ENCODE measurements at regions not wholly inside any gene's neighbourhood (a gene's known extent, or its start where the extent isn't known, plus 50 kb on each side); places are given as distances from the start of the nearest gene placed in this dataset.

DNA sequence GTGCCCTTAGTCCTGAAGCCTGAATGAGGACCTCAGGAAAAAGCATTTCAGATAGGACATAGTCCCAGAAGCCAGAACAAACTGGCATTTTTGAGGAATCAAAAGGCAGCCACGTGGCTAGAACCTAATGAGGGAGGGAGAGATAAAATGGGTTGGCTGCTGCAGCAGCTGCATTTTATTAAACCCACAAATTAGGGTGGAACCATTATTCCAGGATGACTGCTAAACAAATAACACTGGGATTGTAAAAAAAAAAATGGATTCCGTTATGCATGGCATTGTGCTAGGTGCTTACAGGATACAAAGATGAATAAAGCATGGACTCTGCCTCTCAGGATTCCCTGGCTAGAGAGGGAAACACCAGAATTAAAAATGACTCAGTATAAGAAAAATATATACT is 141.5 kb downstream of the SATB1 start:
- TF ChIP-seq, protein P1, sequence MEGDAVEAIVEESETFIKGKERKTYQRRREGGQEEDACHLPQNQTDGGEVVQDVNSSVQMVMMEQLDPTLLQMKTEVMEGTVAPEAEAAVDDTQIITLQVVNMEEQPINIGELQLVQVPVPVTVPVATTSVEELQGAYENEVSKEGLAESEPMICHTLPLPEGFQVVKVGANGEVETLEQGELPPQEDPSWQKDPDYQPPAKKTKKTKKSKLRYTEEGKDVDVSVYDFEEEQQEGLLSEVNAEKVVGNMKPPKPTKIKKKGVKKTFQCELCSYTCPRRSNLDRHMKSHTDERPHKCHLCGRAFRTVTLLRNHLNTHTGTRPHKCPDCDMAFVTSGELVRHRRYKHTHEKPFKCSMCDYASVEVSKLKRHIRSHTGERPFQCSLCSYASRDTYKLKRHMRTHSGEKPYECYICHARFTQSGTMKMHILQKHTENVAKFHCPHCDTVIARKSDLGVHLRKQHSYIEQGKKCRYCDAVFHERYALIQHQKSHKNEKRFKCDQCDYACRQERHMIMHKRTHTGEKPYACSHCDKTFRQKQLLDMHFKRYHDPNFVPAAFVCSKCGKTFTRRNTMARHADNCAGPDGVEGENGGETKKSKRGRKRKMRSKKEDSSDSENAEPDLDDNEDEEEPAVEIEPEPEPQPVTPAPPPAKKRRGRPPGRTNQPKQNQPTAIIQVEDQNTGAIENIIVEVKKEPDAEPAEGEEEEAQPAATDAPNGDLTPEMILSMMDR (IDR thresholded peaks at IDR 0.05) = no peak
- no peak for TF ChIP-seq POLR2A (IDR thresholded peaks at IDR 0.05)

Measured in suprapubic skin (tissue), 3 donors.